H1 (cell line): ENCODE measurements at regions not wholly inside any gene's neighbourhood (a gene's known extent, or its start where the extent isn't known, plus 50 kb on each side); places are given as distances from the start of the nearest gene placed in this dataset.

ENCODE experiments used
- CTCF ChIA-PET: fragments of 300-600 bp; sonication (Branson Sonifier 250); formaldehyde crosslinking; loops from one replicate; lab custom pipeline; 2021; ENCODE audit not compliant: partially characterized antibody; lab: Charles Lee
- POLR2A ChIA-PET: fragments of 300-600 bp; sonication (Branson Sonifier 250); formaldehyde crosslinking; loops from one replicate; lab custom pipeline; 2021; ENCODE audit warnings: inconsistent platforms; ENCODE audit not compliant: partially characterized antibody; lab: Charles Lee
- DNase-seq, 2 experiments: peaks; one replicate each; pipeline versions ENCODE4 v3.0.0 to v3.0.0-alpha.2; 2010 to 2022; ENCODE audit warnings: low spot score in 2 of 2, low read depth in 1 of 2, mixed read lengths in 1 of 2
- FAIRE-seq: peaks from 2 replicates; lab custom pipeline; 2011; peaks lifted over from hg19 to GRCh38; lab: Jason Lieb, UNC
- H2AFZ ChIP-seq: 2 replicates; pipeline ENCODE4 v1.8.1; 2012; ENCODE audit warnings: low read length, inconsistent platforms
- H2AK5ac ChIP-seq: 2 replicates; pipeline ENCODE4 v1.6.1; 2013; ENCODE audit warnings: low read depth, low read length
- H2BK120ac ChIP-seq: replicated peaks from 2 replicates; pipeline ENCODE3; 2013; ENCODE audit warnings: low read depth, low read length, inconsistent platforms
- H2BK12ac ChIP-seq: 2 replicates; pipeline ENCODE4 v1.6.1; 2013; ENCODE audit warnings: low read depth, low read length
- H2BK15ac ChIP-seq: 2 replicates; pipeline ENCODE4 v1.6.1; 2013; ENCODE audit warnings: low read length
- H2BK20ac ChIP-seq: 2 replicates; pipeline ENCODE4 v1.6.1; 2013; ENCODE audit warnings: low read length
- H2BK5ac ChIP-seq: 2 replicates; pipeline ENCODE4 v1.6.1; 2013; ENCODE audit warnings: low read depth, low read length
- H3K14ac ChIP-seq: 2 replicates; pipeline ENCODE4 v1.6.1; 2013; ENCODE audit warnings: inconsistent platforms; ENCODE audit not compliant: insufficient read length
- H3K18ac ChIP-seq: 2 replicates; pipeline ENCODE4 v1.6.1; 2013; ENCODE audit warnings: low read length; ENCODE audit errors: extremely low read depth
- H3K23ac ChIP-seq: 2 replicates; pipeline ENCODE4 v1.6.1; 2013; ENCODE audit warnings: inconsistent platforms; ENCODE audit not compliant: insufficient read length
- H3K23me2 ChIP-seq: 2 replicates; pipeline ENCODE4 v1.6.1; 2013; ENCODE audit warnings: low read depth, low read length
- H3K27ac ChIP-seq: 2 replicates; pipeline ENCODE4 v1.6.1; 2011; ENCODE audit warnings: low read depth, low read length, inconsistent platforms
- H3K27me3 ChIP-seq, 4 experiments: replicated peaks in 1 of 4; 1 replicate in 1 of 4; 2 replicates in 3 of 4; pipeline versions ENCODE4 v1.6.1 to v1.8.1; 2011 to 2013; ENCODE audit warnings: low read length in 3 of 4, mild to moderate bottlenecking in 3 of 4, inconsistent platforms in 2 of 4, mixed read lengths in 2 of 4, moderate library complexity in 1 of 4; ENCODE audit not compliant: control insufficient read depth in 3 of 4, insufficient read depth in 3 of 4; ENCODE audit errors: extremely low read depth in 1 of 4
- H3K36me3 ChIP-seq, 4 experiments: 2 replicates each; pipeline versions ENCODE4 v1.6.1 to v1.8.1; 2011 to 2013; ENCODE audit warnings: mild to moderate bottlenecking in 4 of 4, low read length in 3 of 4, moderate library complexity in 2 of 4, control low read depth in 1 of 4, inconsistent platforms in 1 of 4; ENCODE audit not compliant: insufficient read depth in 4 of 4, control insufficient read depth in 2 of 4
- H3K4ac ChIP-seq: replicated peaks from 2 replicates; pipeline ENCODE3; 2013; ENCODE audit warnings: low read length, low read depth, mixed read lengths, inconsistent platforms; ENCODE audit not compliant: insufficient read length
- H3K4me1 ChIP-seq, 4 experiments: replicated peaks in 1 of 4; 1 replicate in 1 of 4; 2 replicates in 3 of 4; pipeline versions ENCODE4 v1.6.1 to v1.8.1; 2011 to 2013; ENCODE audit warnings: low read length in 3 of 4, inconsistent platforms in 2 of 4, mixed read lengths in 1 of 4; ENCODE audit not compliant: insufficient read depth in 4 of 4, control insufficient read depth in 3 of 4
- H3K4me2 ChIP-seq, 2 experiments: 2 replicates each; pipeline versions ENCODE4 v1.6.1 to v1.8.1; 2011 to 2013; ENCODE audit warnings: low read depth in 2 of 2, low read length in 2 of 2, control low read depth in 1 of 2, inconsistent platforms in 1 of 2, mild to moderate bottlenecking in 1 of 2; ENCODE audit not compliant: insufficient read depth in 1 of 2
- H3K4me3 ChIP-seq, 4 experiments: fragments of 200-600, 300-600 bp in 1 of 4; sonication (generic), shearing (Covaris generic), sonication (Bioruptor Twin) in 1 of 4; 2 replicates each; pipeline versions ENCODE4 v1.5.1 to v1.8.1; 2011 to 2016; ENCODE audit warnings: low read length in 4 of 4, low read depth in 3 of 4, control low read depth in 2 of 4, inconsistent platforms in 2 of 4, mild to moderate bottlenecking in 2 of 4, mixed read lengths in 1 of 4, moderate library complexity in 1 of 4; ENCODE audit not compliant: insufficient read depth in 2 of 4; ENCODE audit errors: extremely low read depth in 1 of 4
- H3K56ac ChIP-seq: replicated peaks from 2 replicates; pipeline ENCODE3; 2013; ENCODE audit warnings: low read depth, mild to moderate bottlenecking, mixed read lengths, low read length, inconsistent platforms; ENCODE audit not compliant: insufficient read length
- H3K79me1 ChIP-seq: 2 replicates; pipeline ENCODE4 v1.6.1; 2013; ENCODE audit warnings: low read depth, low read length, control low read depth
- H3K79me2 ChIP-seq, 2 experiments: 2 replicates each; pipeline versions ENCODE4 v1.6.1 to v1.8.1; 2012 to 2013; ENCODE audit warnings: low read length in 2 of 2, mild to moderate bottlenecking in 2 of 2, inconsistent platforms in 1 of 2; ENCODE audit not compliant: insufficient read depth in 2 of 2, control insufficient read depth in 1 of 2
- H3K9ac ChIP-seq, 4 experiments: replicated peaks in 1 of 4; 1 replicate in 1 of 4; 2 replicates in 3 of 4; pipeline versions ENCODE4 v1.6.1 to v1.8.1; 2011 to 2013; ENCODE audit warnings: low read depth in 3 of 4, low read length in 3 of 4, control low read depth in 2 of 4, mild to moderate bottlenecking in 2 of 4, moderate library complexity in 2 of 4, inconsistent platforms in 1 of 4; ENCODE audit errors: extremely low read depth in 1 of 4
- H3K9me3 ChIP-seq, 2 experiments: 2 replicates each; pipeline versions ENCODE4 v1.6.1 to v1.8.1; 2012 to 2013; ENCODE audit warnings: mild to moderate bottlenecking in 2 of 2, moderate library complexity in 2 of 2, control low read depth in 1 of 2, inconsistent platforms in 1 of 2, low read depth in 1 of 2, low read length in 1 of 2, mixed read lengths in 1 of 2; ENCODE audit not compliant: insufficient read depth in 2 of 2
- H4K20me1 ChIP-seq, 2 experiments: replicated peaks in 1 of 2; 2 replicates each; pipeline versions ENCODE3 to v1.8.1; 2011 to 2013; ENCODE audit warnings: inconsistent platforms in 2 of 2, low read length in 2 of 2, mild to moderate bottlenecking in 1 of 2; ENCODE audit not compliant: insufficient read depth in 2 of 2, control insufficient read depth in 1 of 2
- H4K5ac ChIP-seq: 2 replicates; pipeline ENCODE4 v1.6.1; 2013; ENCODE audit warnings: low read length, low read depth, mixed read lengths, inconsistent platforms; ENCODE audit not compliant: insufficient read length
- H4K8ac ChIP-seq: 2 replicates; pipeline ENCODE4 v1.8.0; 2013; ENCODE audit warnings: mild to moderate bottlenecking, moderate library complexity, low read length, inconsistent platforms; ENCODE audit not compliant: insufficient read depth; ENCODE audit errors: extremely low read depth
- H4K91ac ChIP-seq: replicated peaks from 2 replicates; pipeline ENCODE3; 2013; ENCODE audit warnings: low read length, mixed read lengths, inconsistent platforms; ENCODE audit not compliant: insufficient read length
- CHD1 ChIP-seq: IDR thresholded peaks from 2 replicates; pipeline ENCODE4 v1.6.1; 2012; ENCODE audit warnings: low read depth, low read length, improper control_type of control experiment
- CTCF ChIP-seq, 3 experiments: IDR thresholded peaks; 1 replicate in 2 of 3; 2 replicates in 1 of 3; pipeline versions ENCODE4 v1.5.1 to v1.6.1; 2011; ENCODE audit warnings: low read length in 3 of 3, mild to moderate bottlenecking in 3 of 3, inconsistent platforms in 2 of 3, low read depth in 1 of 3, moderate library complexity in 1 of 3; ENCODE audit not compliant: insufficient read depth in 1 of 3; ENCODE audit errors: control extremely low read depth in 1 of 3
- HDAC6 ChIP-seq: IDR thresholded peaks from one replicate; pipeline ENCODE4 v1.7.1; 2012; ENCODE audit warnings: low read depth, mild to moderate bottlenecking, inconsistent platforms, low read length, moderate library complexity
- RAD21 ChIP-seq, 2 experiments: IDR thresholded peaks in 1 of 2; conservative IDR thresholded peaks in 1 of 2; 2 replicates each; pipeline ENCODE4 v1.6.1; 2011; ENCODE audit warnings: low read depth in 2 of 2, low read length in 2 of 2, improper control_type of control experiment in 1 of 2, inconsistent platforms in 1 of 2, mild to moderate bottlenecking in 1 of 2, moderate library complexity in 1 of 2
- WGBS, 2 experiments: shearing (Covaris generic) in 1 of 2; methylation state at CpG; one replicate each; pipeline versions ENCODE4 v1.1.6 to v1.1.7; 2013 to 2015; ENCODE audit warnings: low lambda C conversion rate in 2 of 2, mixed read lengths in 2 of 2, inconsistent platforms in 1 of 2, low coverage in 1 of 2, missing lambda C conversion rate in 1 of 2; ENCODE audit not compliant: insufficient replicate concordance in 2 of 2, insufficient coverage in 1 of 2, insufficient read length in 1 of 2; ENCODE audit errors: extremely low coverage in 1 of 2, missing lambda C conversion rate in 1 of 2; 5-methylcytosine and 5-hydroxymethylcytosine counted together

- peak; percentile 69 for FAIRE-seq
- Histone ChIP-seq H3K4ac (no peak overlapping the region), H3K36me3 (no peaks in the 10 kb centered on the region), H2BK120ac (no peak overlapping the region), H3K9ac (no peak overlapping the region), H3K23ac (no peak overlapping the region), H4K20me1 (no peaks in the 10 kb centered on the region), H3K4me3 (no peak overlapping the region), H2BK12ac (no peak overlapping the region), H3K79me2 (no peaks in the 10 kb centered on the region), H2BK15ac (no peak overlapping the region), H4K8ac (no peak overlapping the region), H3K9me3 (no peaks in the 10 kb centered on the region), H3K23me2 (no peaks in the 10 kb centered on the region), H3K27ac (no peak overlapping the region), H3K4me2 (no peak overlapping the region), H3K56ac (peak overlapping the region; percentile 26), H4K91ac (no peak overlapping the region), H2AFZ (peak overlapping the region; percentile 79; the same call in 1 of the 2 replicates), H3K4me1 (no peaks in the 10 kb centered on the region), H3K18ac (no peak overlapping the region; the same call in 1 of the 2 replicates), H4K5ac (no peak overlapping the region), H3K79me1 (no peaks in the 10 kb centered on the region), H2BK20ac (no peak overlapping the region), H2BK5ac (no peak overlapping the region), H2AK5ac (no peak overlapping the region), H3K14ac (no peak overlapping the region), H3K27me3 (no peaks in the 10 kb centered on the region)
- TF ChIP-seq CTCF (IDR thresholded peaks at IDR 0.05; ENCODE audit: control extremely low read depth in 1 of 3, insufficient read depth in 1 of 3, low read depth in 1 of 3, low read length in 3 of 3) (peak; percentile 76 to 84 (median 77)), RAD21 (IDR thresholded peaks at IDR 0.05 in 1 of 2, conservative IDR thresholded peaks at IDR 0.05 in 1 of 2; ENCODE audit: low read depth in 2 of 2, low read length in 2 of 2) (peak; percentile 90 to 93), HDAC6 (no peak), CHD1 (no peak)
- CTCF ChIA-PET: interaction anchor here (0.5 to 3.5 kb wide), 49 partner anchors 8 to 871 kb away, joined by 3 to 40 read pairs (median 4); no protein-coding TSS in a partner anchor
- 47% methylated on average over 8 of the region's 8 CpGs; no CpG with 5 or more reads in 1 of the 2 experiments for WGBS, 2 experiments
- peak in 1 of 2 experiments; percentile 72 for DNase-seq
- POLR2A ChIA-PET: no interaction called here
Observed at GRCh38 chr4:27684610-27685011, 824.0 kb downstream of the STIM2 start.
